ENCODE measurements at regions not wholly inside any gene's neighbourhood (a gene's known extent, or its start where the extent isn't known, plus 50 kb on each side); places are given as distances from the start of the nearest gene placed in this dataset.
A peak's percentile ranks its signal among the peaks of the same experiment; 100 is the strongest.

GRCh38 chr3:101142160-101142559 is 148.9 kb upstream of the ABI3BP start:
- POLR2A ChIA-PET = no interaction called here
- Histone ChIP-seq H3K9me1 (replicated peaks; ENCODE audit: control insufficient read depth, extremely low read depth, insufficient read depth, low read length) (no peaks in the 10 kb centered on the region), H3K36me3 (ENCODE audit: control insufficient read depth in 2 of 2, extremely low read depth in 1 of 2, insufficient read depth in 2 of 2, low read length in 2 of 2) (no peaks in the 10 kb centered on the region), H3K79me2 (ENCODE audit: control insufficient read depth, insufficient read depth, low read length) (no peaks in the 10 kb centered on the region), H3K4me3 (replicated peaks in 1 of 3; ENCODE audit: insufficient read depth in 1 of 3, low read depth in 1 of 3, low read length in 3 of 3) (no peak overlapping the region), H3K9ac (replicated peaks; ENCODE audit: extremely low read depth, insufficient read depth, low read length) (no peak overlapping the region), H4K20me1 (replicated peaks; ENCODE audit: control insufficient read depth, extremely low read depth, insufficient read depth, low read length) (no peaks in the 10 kb centered on the region), H3K4me2 (ENCODE audit: insufficient read depth, low read length) (peak overlapping the region; percentile 30), H3K27me3 (ENCODE audit: control insufficient read depth in 2 of 2, insufficient read depth in 2 of 2, low read length in 2 of 2) (no peaks in the 10 kb centered on the region), H2AFZ (ENCODE audit: low read depth, low read length) (peak overlapping the region; percentile 69), H3K9me3 (replicated peaks; ENCODE audit: control insufficient read depth, insufficient read depth, low read length) (no peaks in the 10 kb centered on the region), H3K4me1 (ENCODE audit: control insufficient read depth, extremely low read depth, insufficient read depth, low read length) (peaks cover 21% of the 10 kb centered on the region), H3K27ac (ENCODE audit: insufficient read depth, low read depth, low read length) (no peak overlapping the region)
- FAIRE-seq = no peak
- intact Hi-C loops (cut with micrococcal nuclease) = no loop called here
- TF ChIP-seq MAX (IDR thresholded peaks at IDR 0.05; ENCODE audit: insufficient read depth, insufficient read length) = no peak
- TF ChIP-seq POLR2AphosphoS5 (IDR thresholded peaks at IDR 0.05; ENCODE audit: insufficient read depth, low read depth, low read length) = no peak
- no peak for TF ChIP-seq MYC (IDR thresholded peaks at IDR 0.05; ENCODE audit: low read depth, low read length)
- TF ChIP-seq POLR2A (IDR thresholded peaks at IDR 0.05; ENCODE audit: low read depth, low read length) = no peak
- TF ChIP-seq JUN (IDR thresholded peaks at IDR 0.05; ENCODE audit: borderline replicate concordance, insufficient read depth, insufficient read length, low read depth) = no peak
- TF ChIP-seq GATA2 (IDR thresholded peaks at IDR 0.05; ENCODE audit: insufficient read depth, insufficient read length, low read depth, low read length) = no peak
- peak; percentile 26 for DNase-seq (ENCODE audit: low read depth, low spot score)
- CTCF ChIA-PET = no interaction called here
- no TSS peak for BruUV-seq (replicated peaks)
- dilution Hi-C loops (cut with MboI; ENCODE audit: extremely low pct_ligation_motif_present, low sequenced_read_pairs) = no loop called here

- H3K4me1 ChIP-seq (ENCODE audit: control insufficient read depth, extremely low read depth, insufficient read depth, low read length) = peaks cover 21% of the 10 kb centered on the region
- peak overlapping the region; percentile 22 for H3K9ac ChIP-seq (replicated peaks; ENCODE audit: extremely low read depth, insufficient read depth, low read length)
- H3K4me3 ChIP-seq (replicated peaks in 1 of 3; ENCODE audit: insufficient read depth in 1 of 3, low read depth in 1 of 3, low read length in 3 of 3) = no peak overlapping the region
- H3K27ac ChIP-seq (ENCODE audit: insufficient read depth, low read depth, low read length) = peak overlapping the region; percentile 86
- H3K4me2 ChIP-seq (ENCODE audit: insufficient read depth, low read length) = peak overlapping the region; percentile 69
- H2AFZ ChIP-seq (ENCODE audit: low read depth, low read length) = peak overlapping the region; percentile 8
- TF ChIP-seq POLR2AphosphoS5 (IDR thresholded peaks at IDR 0.05; ENCODE audit: insufficient read depth, low read depth, low read length) = no peak
- TF ChIP-seq FOS (IDR thresholded peaks at IDR 0.05; ENCODE audit: borderline replicate concordance, insufficient read depth, low read length) = no peak
- peak; percentile 55 for TF ChIP-seq JUN (IDR thresholded peaks at IDR 0.05; ENCODE audit: borderline replicate concordance, insufficient read depth, insufficient read length, low read depth)
- H3K9me1 ChIP-seq (replicated peaks; ENCODE audit: control insufficient read depth, extremely low read depth, insufficient read depth, low read length) = no peaks in the 10 kb centered on the region
- intact Hi-C loops (cut with micrococcal nuclease) (loop anchor here (2.0 kb wide), 1 partner anchor 70 kb away; no protein-coding TSS in a partner anchor), dilution Hi-C loops (cut with MboI; ENCODE audit: extremely low pct_ligation_motif_present, low sequenced_read_pairs) (no loop called here)
- no peaks in the 10 kb centered on the region for H4K20me1 ChIP-seq (replicated peaks; ENCODE audit: control insufficient read depth, extremely low read depth, insufficient read depth, low read length)
- ChIA-PET POLR2A (no interaction called here), CTCF (interaction anchor here (0.6 to 1.0 kb wide), 5 partner anchors 11 to 72 kb away, joined by 3 to 9 read pairs (median 3); no protein-coding TSS in a partner anchor)
- H3K79me2 ChIP-seq (ENCODE audit: control insufficient read depth, insufficient read depth, low read length) = no peaks in the 10 kb centered on the region
- H3K9me3 ChIP-seq (replicated peaks; ENCODE audit: control insufficient read depth, insufficient read depth, low read length) = no peaks in the 10 kb centered on the region
- FAIRE-seq (peak; percentile 56), DNase-seq (ENCODE audit: low read depth, low spot score) (peak; percentile 74)
- H3K27me3 ChIP-seq (ENCODE audit: control insufficient read depth in 2 of 2, insufficient read depth in 2 of 2, low read length in 2 of 2) = no peaks in the 10 kb centered on the region
- BruUV-seq (replicated peaks) = no TSS peak
- no peaks in the 10 kb centered on the region for H3K36me3 ChIP-seq (ENCODE audit: control insufficient read depth in 2 of 2, extremely low read depth in 1 of 2, insufficient read depth in 2 of 2, low read length in 2 of 2)
Measured at GRCh38 chr3:101141135-101141534, 147.9 kb upstream of the ABI3BP start.
